ENCODE measurements at regions not wholly inside any gene's neighbourhood (a gene's known extent, or its start where the extent isn't known, plus 50 kb on each side); places are given as distances from the start of the nearest gene placed in this dataset.

GRCh38 chr6:16911088-16911487, 149.8 kb upstream of the ATXN1 start:
- TF ChIP-seq CTCF (conservative IDR thresholded peaks at IDR 0.05; ENCODE audit: low read length) (no peak), EZH2phosphoT487 (IDR thresholded peaks at IDR 0.05; ENCODE audit: borderline replicate concordance, low read depth, low read length) (no peak)
